ENCODE measurements at regions not wholly inside any gene's neighbourhood (a gene's known extent, or its start where the extent isn't known, plus 50 kb on each side); places are given as distances from the start of the nearest gene placed in this dataset.

DNA sequence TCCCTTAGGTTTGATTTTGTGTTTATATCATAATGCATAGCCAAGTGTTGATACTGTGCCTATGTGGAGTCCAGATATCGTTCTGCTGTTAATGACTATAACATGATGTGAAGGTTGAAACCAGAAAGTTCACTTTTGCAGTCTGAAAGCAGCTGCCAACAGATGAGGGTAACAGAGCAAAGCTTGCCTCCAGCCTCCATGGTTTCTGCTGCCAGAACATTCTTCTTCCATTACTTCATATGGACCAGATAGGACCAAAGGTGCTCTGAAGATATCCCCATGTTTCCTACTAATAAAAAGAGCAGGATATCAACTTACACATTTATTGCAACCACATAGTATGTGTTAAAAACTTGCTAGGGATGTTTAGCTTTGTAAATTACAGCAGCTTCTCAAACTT, 394.1 kb downstream of the SPRY1 start:
- H3K4me3 ChIP-seq (ENCODE audit: low read depth, low read length), result no peak overlapping the region
- H3K27ac ChIP-seq (ENCODE audit: low read depth), result no peak overlapping the region
- 34% methylated on average over 1 of the region's 1 CpG for WGBS
- H3K36me3 ChIP-seq (ENCODE audit: insufficient read depth), result no peaks in the 10 kb centered on the region
- DNase-seq (ENCODE audit: extremely low spot score), result no peak
- no peaks in the 10 kb centered on the region for H3K4me1 ChIP-seq (ENCODE audit: insufficient read depth)

DNA sequence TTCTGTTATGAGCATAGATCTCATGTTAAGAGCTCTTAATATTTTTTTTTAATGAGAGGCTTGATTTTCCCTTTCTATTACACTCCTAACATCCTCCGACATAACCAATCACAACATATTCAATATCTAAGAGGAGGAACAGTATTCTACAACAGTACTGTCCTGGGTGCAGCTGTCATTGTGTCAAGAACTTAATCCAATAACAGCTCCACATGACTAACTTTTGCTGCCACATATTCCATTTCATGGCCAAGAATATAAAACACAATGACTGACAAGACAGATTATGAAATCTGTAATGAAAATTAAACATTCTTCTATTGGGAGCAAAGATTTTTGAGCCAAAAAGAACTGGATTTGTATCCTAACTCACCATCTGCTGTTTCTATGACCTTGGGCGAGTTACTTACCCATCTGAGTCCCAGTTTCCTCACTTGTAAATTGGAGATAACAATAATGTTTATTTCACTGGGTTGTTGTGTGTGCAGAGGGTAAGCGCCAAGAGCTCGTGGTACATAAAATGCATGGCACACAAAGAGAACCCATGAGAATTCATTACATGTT, 405.6 kb downstream of the SPRY1 start:
- 94% methylated on average over 4 of the region's 4 CpGs for WGBS
- H3K27ac ChIP-seq (ENCODE audit: low read depth), result no peak overlapping the region
- no peak for DNase-seq (ENCODE audit: extremely low spot score)
- no peaks in the 10 kb centered on the region for H3K36me3 ChIP-seq (ENCODE audit: insufficient read depth)
- H3K4me1 ChIP-seq (ENCODE audit: insufficient read depth), result no peaks in the 10 kb centered on the region
- H3K4me3 ChIP-seq (ENCODE audit: low read depth, low read length), result no peak overlapping the region

DNA sequence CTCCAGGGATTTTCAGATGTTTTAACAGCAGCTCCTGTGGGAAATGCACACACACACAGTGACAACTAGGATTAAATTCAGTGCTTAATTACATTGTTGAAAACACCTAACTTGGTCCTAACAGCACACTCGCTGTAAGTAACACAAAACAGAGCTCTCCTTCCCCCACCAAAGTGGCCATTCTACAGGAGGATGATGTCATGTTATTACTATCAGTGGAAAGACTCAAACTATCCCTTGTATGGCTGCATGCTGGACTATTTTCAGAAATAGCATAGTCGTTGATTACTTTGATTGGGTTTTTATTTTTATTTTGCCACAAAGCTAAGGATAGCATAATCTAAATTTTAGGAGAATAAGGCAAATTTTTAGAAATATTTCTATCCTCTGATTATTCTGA, 406.3 kb downstream of the SPRY1 start:
- no peak overlapping the region for H3K4me3 ChIP-seq (ENCODE audit: low read depth, low read length)
- H3K27ac ChIP-seq (ENCODE audit: low read depth), result no peak overlapping the region
- no peaks in the 10 kb centered on the region for H3K4me1 ChIP-seq (ENCODE audit: insufficient read depth)
- no peaks in the 10 kb centered on the region for H3K36me3 ChIP-seq (ENCODE audit: insufficient read depth)
- no peak for DNase-seq (ENCODE audit: extremely low spot score)
- 37% methylated on average over 2 of the region's 2 CpGs for WGBS

DNA sequence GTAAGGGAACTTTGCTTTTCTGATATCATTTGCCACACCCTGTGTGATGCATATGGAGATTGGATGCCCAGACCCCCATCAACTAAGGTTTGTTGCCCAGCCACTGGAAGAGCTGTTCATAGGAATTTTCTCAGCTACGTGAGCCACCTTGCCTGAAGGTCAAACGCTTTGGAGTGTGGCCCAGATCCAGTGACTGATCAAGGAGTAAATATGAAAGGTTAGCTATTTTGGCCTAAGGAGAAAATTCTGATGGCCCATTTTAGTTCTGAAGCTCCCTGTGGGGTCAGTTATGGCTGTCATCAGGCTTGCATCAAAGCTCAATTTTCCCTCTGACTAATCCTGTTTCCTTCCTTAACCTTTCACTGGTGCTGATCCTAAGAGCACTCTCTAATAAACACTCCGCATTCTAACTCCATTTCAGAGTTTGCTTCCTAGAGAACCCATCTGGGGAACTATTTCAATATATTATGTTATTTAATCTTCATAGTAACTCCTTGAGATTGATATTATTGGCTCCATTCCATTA, 407.7 kb downstream of the SPRY1 start:
- no peak overlapping the region for H3K4me3 ChIP-seq (ENCODE audit: low read depth, low read length)
- WGBS, result 91% methylated on average over 3 of the region's 3 CpGs
- no peaks in the 10 kb centered on the region for H3K36me3 ChIP-seq (ENCODE audit: insufficient read depth)

GRCh38 chr4:123806056-123806455, 409.5 kb downstream of the SPRY1 start:
- H3K4me1 ChIP-seq (ENCODE audit: insufficient read depth), result no peaks in the 10 kb centered on the region
- WGBS, result 52% methylated on average over 1 of the region's 1 CpG
- H3K36me3 ChIP-seq (ENCODE audit: insufficient read depth), result no peaks in the 10 kb centered on the region
- H3K27ac ChIP-seq (ENCODE audit: low read depth), result no peak overlapping the region
- H3K4me3 ChIP-seq (ENCODE audit: low read depth, low read length), result no peak overlapping the region
- no peak for DNase-seq (ENCODE audit: extremely low spot score)

More for the DNA sequence above, 407.7 kb downstream of the SPRY1 start:
- H3K4me1 ChIP-seq (ENCODE audit: insufficient read depth), result no peaks in the 10 kb centered on the region
- H3K27ac ChIP-seq (ENCODE audit: low read depth), result no peak overlapping the region
- DNase-seq (ENCODE audit: extremely low spot score), result no peak

DNA sequence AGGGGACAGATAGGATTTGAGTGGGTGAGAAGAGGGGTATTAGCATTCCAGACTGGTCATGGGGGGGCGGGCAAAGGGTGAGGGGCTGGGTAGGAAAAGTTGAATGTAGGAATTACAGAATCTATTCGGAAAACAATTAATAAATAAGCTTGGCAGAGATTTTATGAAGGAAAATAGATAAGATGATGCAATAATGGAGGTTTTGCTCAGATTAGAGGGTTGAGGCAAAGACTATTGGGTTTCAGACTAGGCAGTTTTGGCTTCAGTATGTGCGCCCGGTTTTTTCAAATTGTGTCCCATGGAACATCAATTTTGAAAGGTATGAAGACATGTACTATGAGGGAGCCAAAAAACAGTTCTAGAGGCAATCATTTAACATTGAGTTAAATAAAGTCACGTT, 410.6 kb downstream of the SPRY1 start:
- no peak for DNase-seq (ENCODE audit: extremely low spot score)
- 92% methylated on average over 5 of the region's 5 CpGs for WGBS
- no peaks in the 10 kb centered on the region for H3K4me1 ChIP-seq (ENCODE audit: insufficient read depth)
- H3K4me3 ChIP-seq (ENCODE audit: low read depth, low read length), result no peak overlapping the region
- no peak overlapping the region for H3K27ac ChIP-seq (ENCODE audit: low read depth)
- H3K36me3 ChIP-seq (ENCODE audit: insufficient read depth), result no peaks in the 10 kb centered on the region

DNA sequence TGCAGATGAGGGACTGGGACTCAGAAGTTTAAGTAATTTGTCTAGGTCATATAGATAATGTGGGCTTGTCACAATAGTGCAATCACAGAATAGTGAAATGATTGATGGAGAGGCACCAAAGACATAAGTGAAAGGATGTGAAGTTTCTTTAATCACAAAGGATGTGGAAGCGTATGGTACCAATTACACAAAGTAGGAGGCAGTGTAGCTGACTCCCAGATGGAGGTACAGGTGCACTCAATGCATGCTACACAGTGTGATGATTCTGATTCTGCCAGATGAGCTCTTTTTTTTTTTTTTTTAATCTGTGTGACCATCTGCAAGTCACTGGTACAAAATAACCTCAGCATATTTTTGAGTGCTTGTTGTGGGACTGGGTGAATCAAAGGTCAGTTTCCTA, 411.3 kb downstream of the SPRY1 start:
- Histone ChIP-seq H3K4me1 (ENCODE audit: insufficient read depth) (no peaks in the 10 kb centered on the region), H3K36me3 (ENCODE audit: insufficient read depth) (no peaks in the 10 kb centered on the region), H3K4me3 (ENCODE audit: low read depth, low read length) (no peak overlapping the region), H3K27ac (ENCODE audit: low read depth) (no peak overlapping the region)
- WGBS, result 98% methylated on average over 1 of the region's 1 CpG
- no peak for DNase-seq (ENCODE audit: extremely low spot score)

- no peak overlapping the region for H3K4me3 ChIP-seq (ENCODE audit: low read depth, low read length)
- no peak for DNase-seq (ENCODE audit: extremely low spot score)
- no peak overlapping the region for H3K27ac ChIP-seq (ENCODE audit: low read depth)
- no peaks in the 10 kb centered on the region for H3K4me1 ChIP-seq (ENCODE audit: insufficient read depth)
- 93% methylated on average over 1 of the region's 1 CpG for WGBS
- no peaks in the 10 kb centered on the region for H3K36me3 ChIP-seq (ENCODE audit: insufficient read depth)
Measured at GRCh38 chr4:123809864-123810263, 413.3 kb downstream of the SPRY1 start.

- H3K4me1 ChIP-seq (ENCODE audit: insufficient read depth), result no peaks in the 10 kb centered on the region
- H3K4me3 ChIP-seq (ENCODE audit: low read depth, low read length), result no peak overlapping the region
- no peak overlapping the region for H3K27ac ChIP-seq (ENCODE audit: low read depth)
- DNase-seq (ENCODE audit: extremely low spot score), result no peak
- no peaks in the 10 kb centered on the region for H3K36me3 ChIP-seq (ENCODE audit: insufficient read depth)
- 25% methylated on average over 3 of the region's 3 CpGs for WGBS
Measured at GRCh38 chr4:123812066-123812390, 415.4 kb downstream of the SPRY1 start.

GRCh38 chr4:123813901-123814300, 417.3 kb downstream of the SPRY1 start:
- Histone ChIP-seq H3K27ac (ENCODE audit: low read depth) (no peak overlapping the region), H3K4me3 (ENCODE audit: low read depth, low read length) (no peak overlapping the region), H3K36me3 (ENCODE audit: insufficient read depth) (no peaks in the 10 kb centered on the region), H3K4me1 (ENCODE audit: insufficient read depth) (no peaks in the 10 kb centered on the region)
- 97% methylated on average over 2 of the region's 2 CpGs for WGBS
- DNase-seq (ENCODE audit: extremely low spot score), result no peak

GRCh38 chr4:123816462-123816861, 419.9 kb downstream of the SPRY1 start:
- 57% methylated on average over 2 of the region's 2 CpGs for WGBS
- H3K4me3 ChIP-seq (ENCODE audit: low read depth, low read length), result no peak overlapping the region

GRCh38 chr4:123817025-123817688, 420.6 kb downstream of the SPRY1 start:
- Histone ChIP-seq H3K27ac (ENCODE audit: low read depth) (no peak overlapping the region), H3K4me1 (ENCODE audit: insufficient read depth) (no peaks in the 10 kb centered on the region), H3K36me3 (ENCODE audit: insufficient read depth) (no peaks in the 10 kb centered on the region), H3K4me3 (ENCODE audit: low read depth, low read length) (no peak overlapping the region)
- 78% methylated on average over 7 of the region's 7 CpGs for WGBS
- DNase-seq (ENCODE audit: extremely low spot score), result no peak

More at GRCh38 chr4:123816462-123816861, 419.9 kb downstream of the SPRY1 start:
- Histone ChIP-seq H3K4me1 (ENCODE audit: insufficient read depth) (no peaks in the 10 kb centered on the region), H3K36me3 (ENCODE audit: insufficient read depth) (no peaks in the 10 kb centered on the region), H3K27ac (ENCODE audit: low read depth) (no peak overlapping the region)
- DNase-seq (ENCODE audit: extremely low spot score), result no peak

DNA sequence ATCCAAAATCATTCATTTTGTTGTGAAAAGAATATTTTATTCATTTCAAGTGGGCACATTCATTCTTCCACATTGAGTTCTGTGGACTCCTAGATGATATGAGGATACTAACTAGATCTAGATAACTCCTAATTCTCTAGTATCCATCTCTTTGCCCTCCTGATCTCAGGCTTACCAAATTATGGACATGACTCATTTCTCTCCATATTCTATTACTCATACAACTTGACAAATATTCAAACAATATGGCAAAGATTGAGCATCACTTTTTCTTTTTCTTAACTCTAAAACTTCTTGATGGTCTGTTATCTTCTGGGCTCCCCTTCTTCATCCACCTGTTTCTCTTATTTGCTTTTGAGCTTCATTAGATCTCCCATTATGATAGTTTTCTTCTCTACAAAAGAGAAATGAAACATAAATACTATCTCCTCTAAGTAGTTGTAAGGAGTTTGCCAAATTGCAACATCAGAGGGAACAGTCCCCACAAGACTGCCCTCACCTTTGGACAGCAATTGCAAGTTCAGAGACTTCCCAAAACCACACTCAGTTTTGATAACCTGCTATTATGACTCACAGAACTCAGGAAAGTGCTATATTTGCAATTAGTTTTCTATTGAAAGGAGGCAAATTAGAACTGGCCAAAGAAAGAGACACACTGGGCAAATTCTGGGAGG, 422.9 kb downstream of the SPRY1 start:
- Histone ChIP-seq H3K4me3 (ENCODE audit: low read depth, low read length) (no peak overlapping the region), H3K4me1 (ENCODE audit: insufficient read depth) (no peaks in the 10 kb centered on the region), H3K36me3 (ENCODE audit: insufficient read depth) (no peaks in the 10 kb centered on the region), H3K27ac (ENCODE audit: low read depth) (no peak overlapping the region)
- no peak for DNase-seq (ENCODE audit: extremely low spot score)

- DNase-seq (ENCODE audit: extremely low spot score), result no peak
- no peak overlapping the region for H3K27ac ChIP-seq (ENCODE audit: low read depth)
- no peaks in the 10 kb centered on the region for H3K4me1 ChIP-seq (ENCODE audit: insufficient read depth)
- no peak overlapping the region for H3K4me3 ChIP-seq (ENCODE audit: low read depth, low read length)
- no peaks in the 10 kb centered on the region for H3K36me3 ChIP-seq (ENCODE audit: insufficient read depth)
Measured at GRCh38 chr4:123821861-123822260, 425.3 kb downstream of the SPRY1 start.
